MM.1S (cell line): ENCODE measurements at regions not wholly inside any gene's neighbourhood (a gene's known extent, or its start where the extent isn't known, plus 50 kb on each side); places are given as distances from the start of the nearest gene placed in this dataset.

Experiments used
- CTCF ChIP-seq: fragments of 300-600 bp; sonication (generic); IDR thresholded peaks from 2 replicates; pipeline ENCODE4 v1.5.1; 2016; ENCODE audit warnings: antibody characterized with exemption, low read length, mixed read lengths
- EZH2 ChIP-seq: fragments of 300-600 bp; sonication (generic); optimal IDR thresholded peaks from 2 replicates; pipeline ENCODE3; 2017; ENCODE audit warnings: low read depth, mild to moderate bottlenecking, antibody characterized with exemption, low read length, mixed read lengths
- EZH2phosphoT487 ChIP-seq: fragments of 300-600 bp; sonication (generic); IDR thresholded peaks from 2 replicates; pipeline ENCODE4 v1.6.1; 2018; ENCODE audit warnings: antibody characterized with exemption, low read length

GRCh38 chr6:78551361-78551760 lies 316.0 kb upstream of the IRAK1BP1 start:
- TF ChIP-seq CTCF (no peak), EZH2 (no peak), EZH2phosphoT487 (no peak)
